GM21576 (cell line): ENCODE measurements at regions not wholly inside any gene's neighbourhood (a gene's known extent, or its start where the extent isn't known, plus 50 kb on each side); places are given as distances from the start of the nearest gene placed in this dataset.

Experiments
- ATAC-seq: cut with Tn5 transposase; IDR thresholded peaks from one replicate; pipeline ENCODE4 v1.9.1; 2021; ENCODE audit warnings: mild to moderate bottlenecking, moderate library complexity; ENCODE audit not compliant: unreplicated experiment

- no peak for ATAC-seq
Measured at GRCh38 chr2:37425408-37425807, 81.0 kb downstream of the QPCT start.

GRCh38 chr2:37427241-37427640 lies 82.8 kb downstream of the QPCT start:
- ATAC-seq, result no peak

GRCh38 chr2:37436323-37436722 lies 91.9 kb downstream of the QPCT start:
- no peak for ATAC-seq

- no peak for ATAC-seq
Measured at GRCh38 chr2:37439131-37439642, 94.8 kb downstream of the QPCT start.

GRCh38 chr2:37441055-37441454 lies 96.6 kb downstream of the QPCT start:
- no peak for ATAC-seq

GRCh38 chr2:37443082-37443481 lies 98.7 kb downstream of the QPCT start:
- ATAC-seq, result no peak

- no peak for ATAC-seq
Measured at GRCh38 chr2:37447446-37447845, 103.0 kb downstream of the QPCT start.

GRCh38 chr2:37448342-37449120 lies 104.1 kb downstream of the QPCT start:
- ATAC-seq, result no peak

GRCh38 chr2:37449761-37450296 lies 105.4 kb downstream of the QPCT start:
- ATAC-seq, result no peak

- no peak for ATAC-seq
Measured at GRCh38 chr2:37453027-37453426, 108.6 kb downstream of the QPCT start.

- no peak for ATAC-seq
Measured at GRCh38 chr2:37454851-37455762, 110.7 kb downstream of the QPCT start.

- no peak for ATAC-seq
Measured at GRCh38 chr2:37456479-37456878, 112.0 kb downstream of the QPCT start.

- no peak for ATAC-seq
Measured at GRCh38 chr2:37457401-37457901, 113.0 kb downstream of the QPCT start.

- no peak for ATAC-seq
Measured at GRCh38 chr2:37458133-37458532, 113.7 kb downstream of the QPCT start.

GRCh38 chr2:37459095-37459981 lies 114.9 kb downstream of the QPCT start:
- ATAC-seq, result no peak

GRCh38 chr2:37460896-37461229 lies 116.4 kb downstream of the QPCT start:
- no peak for ATAC-seq

GRCh38 chr2:37464067-37464466 lies 119.6 kb downstream of the QPCT start:
- no peak for ATAC-seq

GRCh38 chr2:37466533-37467222 lies 122.2 kb downstream of the QPCT start:
- no peak for ATAC-seq

GRCh38 chr2:37468170-37468569 lies 123.7 kb downstream of the QPCT start:
- no peak for ATAC-seq

- ATAC-seq, result no peak
Measured at GRCh38 chr2:37469126-37469525, 124.7 kb downstream of the QPCT start.
